ENCODE measurements at regions not wholly inside any gene's neighbourhood (a gene's known extent, or its start where the extent isn't known, plus 50 kb on each side); places are given as distances from the start of the nearest gene placed in this dataset.

GRCh38 chr13:52975969-52976368 lies 52.6 kb upstream of the OLFM4 start:
- no peak for TF ChIP-seq EZH2 (IDR thresholded peaks at IDR 0.05; ENCODE audit: borderline replicate concordance, insufficient read depth, low read depth, low read length, poor library complexity, severe bottlenecking)
- TF ChIP-seq CTCF (IDR thresholded peaks at IDR 0.05): no peak
- Histone ChIP-seq H4K20me1 (ENCODE audit: control insufficient read depth, insufficient read depth, low read length, poor library complexity, severe bottlenecking) (no peaks in the 10 kb centered on the region), H3K4me2 (replicated peaks; ENCODE audit: low read depth, low read length, poor library complexity, severe bottlenecking) (no peak overlapping the region), H3K9ac (ENCODE audit: low read length) (no peak overlapping the region), H3K36me3 (replicated peaks in 1 of 2; ENCODE audit: control extremely low read depth in 1 of 2, control insufficient read depth in 1 of 2, extremely low read depth in 1 of 2, insufficient read depth in 2 of 2, low read length in 1 of 2) (no peaks in the 10 kb centered on the region), H3K4me1 (ENCODE audit: control insufficient read depth in 2 of 2, insufficient read depth in 2 of 2, low read length in 2 of 2) (no peaks in the 10 kb centered on the region), H3K9me3 (ENCODE audit: control extremely low read depth in 1 of 3, control insufficient read depth in 2 of 3, insufficient read depth in 1 of 3, low read length in 2 of 3) (no peaks in the 10 kb centered on the region), H3K4me3 (ENCODE audit: control extremely low read depth in 1 of 5, extremely low read depth in 1 of 5, insufficient read depth in 1 of 5, low read depth in 2 of 5, low read length in 4 of 5) (no peak overlapping the region), H3K27ac (ENCODE audit: low read length in 2 of 2) (no peak overlapping the region), H3K79me2 (ENCODE audit: control insufficient read depth, insufficient read depth, low read length) (no peaks in the 10 kb centered on the region), H3K27me3 (replicated peaks in 1 of 4; ENCODE audit: control extremely low read depth in 1 of 4, control insufficient read depth in 3 of 4, insufficient read depth in 4 of 4, low read length in 3 of 4) (peaks cover 0 to 2% (median 0%) of the 10 kb centered on the region in 4 experiments), H2AFZ (ENCODE audit: insufficient read depth, low read depth, low read length, poor library complexity, severe bottlenecking) (no peak overlapping the region)
- Mint-ChIP-seq H3K27ac (no peak overlapping the region), H3K27me3 (peaks cover 8% of the 10 kb centered on the region), H3K4me1 (no peaks in the 10 kb centered on the region), H3K9me3 (ENCODE audit: insufficient read depth) (no peaks in the 10 kb centered on the region), H3K4me3 (no peak overlapping the region)
- 98% methylated on average over 5 of the region's 5 CpGs for WGBS (ENCODE audit: insufficient coverage)
- ATAC-seq (ENCODE audit: low read depth): no peak
- ChIA-PET POLR2A (no interaction called here), CTCF (interaction anchor here (1.5 kb wide), 1 partner anchor 8 kb away, joined by 3 read pairs; no protein-coding TSS in a partner anchor)
- DNase-seq: no peak
- intact Hi-C loops (cut with micrococcal nuclease): no loop called here

GRCh38 chr13:52975161-52975560 lies 53.5 kb upstream of the OLFM4 start:
- ChIA-PET CTCF (interaction anchor here (0.5 to 1.5 kb wide), 2 partner anchors 7 to 12 kb away, joined by 3 read pairs; no protein-coding TSS in a partner anchor), POLR2A (no interaction called here)
- H3K27me3 Mint-ChIP-seq: peaks cover 8% of the 10 kb centered on the region
- no peaks in the 10 kb centered on the region for H3K4me1 Mint-ChIP-seq
- no peak for DNase-seq
- H3K79me2 ChIP-seq (ENCODE audit: control insufficient read depth, insufficient read depth, low read length): no peaks in the 10 kb centered on the region
- no peak overlapping the region for H2AFZ ChIP-seq (ENCODE audit: insufficient read depth, low read depth, low read length, poor library complexity, severe bottlenecking)
- no peaks in the 10 kb centered on the region for H4K20me1 ChIP-seq (ENCODE audit: control insufficient read depth, insufficient read depth, low read length, poor library complexity, severe bottlenecking)
- no peak overlapping the region for H3K27ac Mint-ChIP-seq
- intact Hi-C loops (cut with micrococcal nuclease): no loop called here
- H3K9me3 ChIP-seq (ENCODE audit: control extremely low read depth in 1 of 3, control insufficient read depth in 2 of 3, insufficient read depth in 1 of 3, low read length in 2 of 3): no peaks in the 10 kb centered on the region
- ATAC-seq (ENCODE audit: low read depth): no peak
- H3K4me3 Mint-ChIP-seq: no peak overlapping the region
- H3K4me3 ChIP-seq (ENCODE audit: control extremely low read depth in 1 of 5, extremely low read depth in 1 of 5, insufficient read depth in 1 of 5, low read depth in 2 of 5, low read length in 4 of 5): no peak overlapping the region
- H3K27ac ChIP-seq (ENCODE audit: low read length in 2 of 2): no peak overlapping the region
- no peaks in the 10 kb centered on the region for H3K36me3 ChIP-seq (replicated peaks in 1 of 2; ENCODE audit: control extremely low read depth in 1 of 2, control insufficient read depth in 1 of 2, extremely low read depth in 1 of 2, insufficient read depth in 2 of 2, low read length in 1 of 2)
- H3K4me2 ChIP-seq (replicated peaks; ENCODE audit: low read depth, low read length, poor library complexity, severe bottlenecking): no peak overlapping the region
- peaks cover 0 to 2% (median 0%) of the 10 kb centered on the region in 4 experiments for H3K27me3 ChIP-seq (replicated peaks in 1 of 4; ENCODE audit: control extremely low read depth in 1 of 4, control insufficient read depth in 3 of 4, insufficient read depth in 4 of 4, low read length in 3 of 4)
- 91% methylated on average over 7 of the region's 9 CpGs for WGBS (ENCODE audit: insufficient coverage)
- no peaks in the 10 kb centered on the region for H3K4me1 ChIP-seq (ENCODE audit: control insufficient read depth in 2 of 2, insufficient read depth in 2 of 2, low read length in 2 of 2)
- TF ChIP-seq EZH2 (IDR thresholded peaks at IDR 0.05; ENCODE audit: borderline replicate concordance, insufficient read depth, low read depth, low read length, poor library complexity, severe bottlenecking): no peak
- TF ChIP-seq CTCF (IDR thresholded peaks at IDR 0.05): no peak
- no peak overlapping the region for H3K9ac ChIP-seq (ENCODE audit: low read length)
- H3K9me3 Mint-ChIP-seq (ENCODE audit: insufficient read depth): no peaks in the 10 kb centered on the region
